Cardiac fibroblast (primary cell): ENCODE measurements at regions not wholly inside any gene's neighbourhood (a gene's known extent, or its start where the extent isn't known, plus 50 kb on each side); places are given as distances from the start of the nearest gene placed in this dataset.

Experiments used
- DNase-seq, 2 donors: peaks; one replicate each; pipeline versions ENCODE4 v3.0.0 to v3.0.0-alpha.2; 2010; ENCODE audit warnings: low read depth in 2 of 2
- H3K4me3 ChIP-seq, 2 donors: replicated peaks in 1 of 2; 1 replicate in 1 of 2; 2 replicates in 1 of 2; pipeline ENCODE4 v1.5.1; 2011; ENCODE audit warnings: low read depth in 2 of 2, low read length in 2 of 2, mild to moderate bottlenecking in 2 of 2, moderate library complexity in 1 of 2
- TF ChIP-seq, protein P1 (sequence below): IDR thresholded peaks from one replicate; pipeline ENCODE4 v1.5.1; 2011; ENCODE audit warnings: low read depth, mild to moderate bottlenecking, low read length, inconsistent platforms

DNA sequence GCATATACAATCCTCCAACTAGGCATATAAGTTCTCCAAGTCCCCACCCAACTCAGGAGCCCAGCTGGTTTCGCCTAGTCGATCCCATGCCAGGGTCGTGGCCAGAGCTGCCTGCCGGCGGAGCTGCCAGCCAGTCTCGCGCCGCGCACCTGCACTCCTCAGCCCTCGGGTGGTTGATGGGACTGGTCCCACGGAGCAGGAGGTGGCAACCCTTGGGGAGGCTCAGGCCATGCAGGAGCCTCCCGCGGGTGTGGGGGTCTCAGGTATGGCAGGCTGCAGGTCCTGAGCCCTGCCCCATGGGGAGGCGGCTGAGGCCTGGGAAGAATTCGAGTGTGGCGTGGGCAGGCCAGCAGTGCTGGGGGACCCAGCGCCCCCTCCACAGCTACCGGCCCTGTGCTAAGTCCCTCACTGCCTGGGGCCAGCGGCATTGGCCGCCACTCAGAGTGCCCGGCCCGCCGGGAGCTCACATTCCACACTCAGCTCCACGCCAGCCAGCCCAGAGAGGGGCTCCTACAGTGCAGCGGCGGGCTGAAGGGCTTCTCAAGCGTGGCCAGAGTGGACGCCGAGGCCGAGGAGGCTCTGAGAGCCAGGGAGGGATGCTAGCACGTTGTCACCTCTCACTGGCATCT lies 1086.4 kb upstream of the PCDH10 start:
- TF ChIP-seq, protein P1, sequence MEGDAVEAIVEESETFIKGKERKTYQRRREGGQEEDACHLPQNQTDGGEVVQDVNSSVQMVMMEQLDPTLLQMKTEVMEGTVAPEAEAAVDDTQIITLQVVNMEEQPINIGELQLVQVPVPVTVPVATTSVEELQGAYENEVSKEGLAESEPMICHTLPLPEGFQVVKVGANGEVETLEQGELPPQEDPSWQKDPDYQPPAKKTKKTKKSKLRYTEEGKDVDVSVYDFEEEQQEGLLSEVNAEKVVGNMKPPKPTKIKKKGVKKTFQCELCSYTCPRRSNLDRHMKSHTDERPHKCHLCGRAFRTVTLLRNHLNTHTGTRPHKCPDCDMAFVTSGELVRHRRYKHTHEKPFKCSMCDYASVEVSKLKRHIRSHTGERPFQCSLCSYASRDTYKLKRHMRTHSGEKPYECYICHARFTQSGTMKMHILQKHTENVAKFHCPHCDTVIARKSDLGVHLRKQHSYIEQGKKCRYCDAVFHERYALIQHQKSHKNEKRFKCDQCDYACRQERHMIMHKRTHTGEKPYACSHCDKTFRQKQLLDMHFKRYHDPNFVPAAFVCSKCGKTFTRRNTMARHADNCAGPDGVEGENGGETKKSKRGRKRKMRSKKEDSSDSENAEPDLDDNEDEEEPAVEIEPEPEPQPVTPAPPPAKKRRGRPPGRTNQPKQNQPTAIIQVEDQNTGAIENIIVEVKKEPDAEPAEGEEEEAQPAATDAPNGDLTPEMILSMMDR = no peak
- no peak for DNase-seq
- no peak overlapping the region for H3K4me3 ChIP-seq

DNA sequence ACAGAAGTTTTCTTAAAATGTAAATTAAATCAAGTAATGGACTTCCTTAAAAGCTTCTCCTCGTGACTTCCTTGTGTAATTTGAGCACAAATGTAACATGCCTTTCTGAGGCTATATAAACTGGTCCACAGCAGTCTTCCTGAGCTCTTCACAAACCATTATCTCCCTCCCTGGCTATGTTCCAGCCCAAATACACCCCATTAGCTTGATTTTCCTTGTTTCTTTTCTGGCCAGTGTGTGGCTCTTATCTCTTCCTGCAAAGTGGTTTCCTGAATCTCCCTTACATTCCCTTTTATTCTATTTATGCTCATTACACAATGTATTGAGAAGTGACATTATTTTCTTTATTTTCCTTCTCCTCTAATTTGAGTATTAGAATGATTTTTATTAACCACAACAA lies 1085.3 kb upstream of the PCDH10 start:
- no peak overlapping the region for H3K4me3 ChIP-seq
- TF ChIP-seq, protein P1 = no peak
- DNase-seq = peak in 1 of 2 donors; percentile 82

DNA sequence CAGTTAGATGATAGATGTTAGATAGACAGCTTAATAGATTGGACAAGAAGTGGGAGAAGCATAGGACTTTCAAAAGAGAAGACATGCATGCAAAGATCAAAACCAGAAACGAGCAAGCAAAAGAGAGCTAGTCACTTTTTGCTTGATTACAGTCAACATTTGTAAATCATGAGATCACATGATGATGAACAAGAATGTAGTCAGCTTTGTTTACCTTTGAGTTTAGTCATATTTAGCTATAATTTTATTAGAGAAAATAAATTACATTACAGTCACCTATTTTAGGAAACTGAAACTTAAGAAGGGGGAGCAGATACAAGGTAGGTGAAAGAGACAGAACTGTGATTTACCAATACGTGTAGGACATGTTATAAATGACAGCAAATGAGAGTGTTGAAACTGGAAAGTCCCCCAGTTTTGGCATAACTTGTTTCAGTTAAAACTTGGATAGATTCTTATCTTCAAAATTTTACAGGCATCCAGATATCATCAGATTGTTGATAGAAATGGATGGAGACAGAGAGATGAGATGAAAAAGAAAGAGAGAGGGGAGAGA lies 1083.1 kb upstream of the PCDH10 start:
- DNase-seq = peak in 1 of 2 donors; percentile 46
- TF ChIP-seq, protein P1 = no peak

DNA sequence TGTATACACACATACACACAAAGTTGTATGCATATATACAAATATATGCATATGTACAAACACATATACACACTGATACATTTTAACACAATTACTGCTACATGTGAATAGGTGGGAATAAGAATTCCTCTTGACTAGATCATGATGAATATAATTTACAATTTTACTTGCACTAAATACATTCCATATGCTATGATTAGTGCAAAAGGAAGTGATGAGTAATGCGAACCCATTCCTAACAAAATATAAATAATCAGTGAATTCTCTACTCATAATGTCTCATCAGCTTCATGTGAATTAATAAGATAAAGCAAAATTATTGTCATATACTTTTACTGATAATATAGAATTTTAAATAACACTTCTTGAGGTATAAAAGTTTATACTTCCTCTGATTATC lies 1077.3 kb upstream of the PCDH10 start:
- DNase-seq = peak; percentile 2 to 50
- TF ChIP-seq, protein P1 = no peak
- no peak overlapping the region for H3K4me3 ChIP-seq

More for the DNA sequence above, 1083.1 kb upstream of the PCDH10 start:
- H3K4me3 ChIP-seq = no peak overlapping the region

DNA sequence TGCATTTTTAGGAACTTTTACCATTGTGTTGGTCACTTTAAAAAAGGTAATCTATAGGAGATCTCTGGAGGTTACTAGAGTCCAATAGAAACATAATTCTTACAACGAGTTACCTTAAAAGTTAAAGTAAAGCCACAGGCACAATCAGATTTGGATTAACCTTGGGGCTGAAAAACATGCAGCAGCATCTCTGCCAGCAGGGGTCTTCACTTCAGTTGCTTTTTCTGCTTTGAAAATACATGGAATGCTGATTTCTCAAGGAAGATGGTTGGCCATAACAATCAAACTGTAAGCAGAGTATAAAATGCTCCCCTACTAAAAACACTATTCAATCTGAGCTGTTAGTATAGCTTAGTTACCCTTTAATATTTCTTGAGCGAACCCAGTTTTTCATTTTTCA lies 1072.3 kb upstream of the PCDH10 start:
- H3K4me3 ChIP-seq = no peak overlapping the region
- TF ChIP-seq, protein P1 = no peak
- DNase-seq = no peak

DNA sequence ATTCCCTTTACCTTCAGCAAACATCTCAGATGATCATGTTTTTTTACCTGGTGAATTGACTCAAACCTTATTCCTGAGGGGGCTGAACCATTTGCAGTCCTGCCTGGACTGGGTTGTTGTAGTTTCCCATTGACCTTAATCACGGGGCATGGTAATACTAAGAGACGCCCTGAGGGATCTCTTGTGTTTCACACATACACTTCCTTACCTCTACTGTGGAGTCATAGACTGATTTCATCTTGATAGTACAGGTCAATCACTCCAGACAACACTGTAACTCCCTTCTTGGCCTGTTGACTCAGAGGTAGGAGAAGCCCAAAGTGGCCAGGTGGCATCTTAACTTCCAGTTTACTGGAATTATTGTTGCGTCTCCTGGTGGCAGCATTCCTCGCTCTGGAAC lies 1064.0 kb upstream of the PCDH10 start:
- no peak for DNase-seq
- TF ChIP-seq, protein P1 = no peak
- no peak overlapping the region for H3K4me3 ChIP-seq
